Testis (tissue), 2 donors: ENCODE measurements at regions not wholly inside any gene's neighbourhood (a gene's known extent, or its start where the extent isn't known, plus 50 kb on each side); places are given as distances from the start of the nearest gene placed in this dataset.

ENCODE experiments used
- POLR2A ChIP-seq: fragments of 450-650 bp; IDR thresholded peaks from one replicate; pipeline ENCODE4 v1.6.1; 2017; ENCODE audit warnings: antibody characterized with exemption, mild to moderate bottlenecking, moderate library complexity
- TF ChIP-seq, protein P1 (sequence below), 3 experiments: fragments of 450-650 bp in 2 of 3; fragments of 200-600 bp in 1 of 3; sonication (generic) in 1 of 3; IDR thresholded peaks; one replicate each; pipeline ENCODE4 v1.5.1; 2016 to 2019; ENCODE audit warnings: antibody characterized with exemption in 3 of 3, mild to moderate bottlenecking in 2 of 3, moderate library complexity in 1 of 3

DNA sequence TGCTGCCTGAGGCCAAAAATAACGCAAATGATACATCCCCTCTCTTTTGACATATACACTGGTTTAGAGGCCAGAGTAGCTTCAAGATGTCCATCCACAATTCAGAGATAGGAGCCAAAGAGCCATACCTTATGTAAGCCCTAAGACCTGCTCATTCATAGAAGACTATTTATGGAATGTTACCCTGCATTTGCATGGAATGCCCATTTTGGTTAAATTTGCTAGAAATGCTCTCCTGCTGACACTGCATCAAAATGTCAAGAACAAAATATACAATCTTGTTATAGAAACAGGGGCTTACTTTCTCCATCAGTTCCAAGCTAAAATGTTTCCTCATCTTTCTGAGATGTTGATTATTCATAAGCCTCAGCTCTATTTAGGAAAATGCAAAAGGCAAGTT lies 183.3 kb upstream of the CDKN3 start:
- no peak for TF ChIP-seq POLR2A
- TF ChIP-seq, protein P1, sequence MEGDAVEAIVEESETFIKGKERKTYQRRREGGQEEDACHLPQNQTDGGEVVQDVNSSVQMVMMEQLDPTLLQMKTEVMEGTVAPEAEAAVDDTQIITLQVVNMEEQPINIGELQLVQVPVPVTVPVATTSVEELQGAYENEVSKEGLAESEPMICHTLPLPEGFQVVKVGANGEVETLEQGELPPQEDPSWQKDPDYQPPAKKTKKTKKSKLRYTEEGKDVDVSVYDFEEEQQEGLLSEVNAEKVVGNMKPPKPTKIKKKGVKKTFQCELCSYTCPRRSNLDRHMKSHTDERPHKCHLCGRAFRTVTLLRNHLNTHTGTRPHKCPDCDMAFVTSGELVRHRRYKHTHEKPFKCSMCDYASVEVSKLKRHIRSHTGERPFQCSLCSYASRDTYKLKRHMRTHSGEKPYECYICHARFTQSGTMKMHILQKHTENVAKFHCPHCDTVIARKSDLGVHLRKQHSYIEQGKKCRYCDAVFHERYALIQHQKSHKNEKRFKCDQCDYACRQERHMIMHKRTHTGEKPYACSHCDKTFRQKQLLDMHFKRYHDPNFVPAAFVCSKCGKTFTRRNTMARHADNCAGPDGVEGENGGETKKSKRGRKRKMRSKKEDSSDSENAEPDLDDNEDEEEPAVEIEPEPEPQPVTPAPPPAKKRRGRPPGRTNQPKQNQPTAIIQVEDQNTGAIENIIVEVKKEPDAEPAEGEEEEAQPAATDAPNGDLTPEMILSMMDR (IDR thresholded peaks at IDR 0.05): no peak
